ENCODE measurements at regions not wholly inside any gene's neighbourhood (a gene's known extent, or its start where the extent isn't known, plus 50 kb on each side); places are given as distances from the start of the nearest gene placed in this dataset.

- H3K27ac ChIP-seq = no peak overlapping the region
- DNase-seq = no peak
- no peaks in the 10 kb centered on the region for H3K27me3 ChIP-seq
- no peaks in the 10 kb centered on the region for H3K9me3 ChIP-seq
- no peaks in the 10 kb centered on the region for H3K36me3 ChIP-seq
- TF ChIP-seq CTCF (IDR thresholded peaks at IDR 0.05) = no peak
- TF ChIP-seq POLR2A (IDR thresholded peaks at IDR 0.05) = no peak
- H3K4me1 ChIP-seq = no peaks in the 10 kb centered on the region
- H3K4me3 ChIP-seq = no peak overlapping the region
These were observed 269.8 kb upstream of the PWP1 start for GRCh38 chr12:107415834-107416233.

GRCh38 chr12:107417004-107417403, 268.6 kb upstream of the PWP1 start:
- Histone ChIP-seq H3K36me3 (no peaks in the 10 kb centered on the region), H3K4me3 (no peak overlapping the region), H3K27ac (no peak overlapping the region), H3K27me3 (no peaks in the 10 kb centered on the region), H3K4me1 (no peaks in the 10 kb centered on the region), H3K9me3 (no peaks in the 10 kb centered on the region)
- DNase-seq = no peak
- TF ChIP-seq CTCF (IDR thresholded peaks at IDR 0.05) (no peak), POLR2A (IDR thresholded peaks at IDR 0.05) (no peak)

DNA sequence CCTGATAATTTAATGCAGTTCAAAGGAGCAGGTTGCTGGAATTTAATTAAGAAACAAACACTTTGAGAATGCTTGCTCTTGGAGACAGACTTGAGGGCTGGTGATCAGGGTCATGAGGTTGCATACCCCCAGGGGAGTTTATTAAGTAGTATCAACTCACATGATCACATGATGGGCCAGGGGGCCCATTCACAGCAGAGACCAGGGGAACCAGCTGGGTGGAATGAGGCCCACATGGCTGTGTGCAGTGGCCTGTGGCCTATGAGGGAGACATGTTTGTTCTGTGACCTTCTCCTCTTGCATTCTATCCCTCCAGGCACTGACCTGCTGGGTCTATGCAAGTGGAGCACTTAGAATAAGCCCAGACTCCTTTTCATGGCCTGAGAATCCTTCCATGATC, 266.6 kb upstream of the PWP1 start:
- no peak overlapping the region for H3K27ac ChIP-seq
- DNase-seq = no peak
- no peaks in the 10 kb centered on the region for H3K27me3 ChIP-seq
- no peaks in the 10 kb centered on the region for H3K36me3 ChIP-seq
- H3K4me1 ChIP-seq = no peaks in the 10 kb centered on the region
- TF ChIP-seq POLR2A (IDR thresholded peaks at IDR 0.05) (no peak), CTCF (IDR thresholded peaks at IDR 0.05) (no peak)
- H3K4me3 ChIP-seq = no peak overlapping the region
- H3K9me3 ChIP-seq = no peaks in the 10 kb centered on the region

DNA sequence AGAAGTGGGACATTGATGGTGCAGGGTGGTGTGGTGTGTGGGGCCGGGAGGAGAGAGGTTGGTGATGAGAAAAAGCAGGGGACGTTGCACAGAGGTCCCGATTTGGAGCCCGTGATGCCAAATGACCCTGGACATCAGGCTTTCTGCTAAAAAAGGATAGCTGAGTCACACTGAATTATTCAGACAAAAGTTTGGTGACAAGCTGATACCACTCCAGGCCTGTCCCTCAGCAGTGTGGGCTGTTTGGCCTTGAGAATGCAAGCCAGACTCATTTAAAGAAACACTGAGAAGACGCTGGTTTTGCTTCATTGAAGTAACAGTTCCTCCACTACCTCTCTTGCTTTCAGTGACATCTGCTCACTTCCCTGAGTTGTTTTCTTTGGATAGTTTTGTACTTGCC, 262.1 kb upstream of the PWP1 start:
- H3K4me3 ChIP-seq = no peak overlapping the region
- no peaks in the 10 kb centered on the region for H3K4me1 ChIP-seq
- no peaks in the 10 kb centered on the region for H3K9me3 ChIP-seq
- TF ChIP-seq CTCF (IDR thresholded peaks at IDR 0.05) (no peak), POLR2A (IDR thresholded peaks at IDR 0.05) (no peak)
- no peak overlapping the region for H3K27ac ChIP-seq
- no peaks in the 10 kb centered on the region for H3K27me3 ChIP-seq
- no peak for DNase-seq
- no peaks in the 10 kb centered on the region for H3K36me3 ChIP-seq

GRCh38 chr12:107429006-107429705, 256.4 kb upstream of the PWP1 start:
- Histone ChIP-seq H3K4me1 (no peaks in the 10 kb centered on the region), H3K27me3 (no peaks in the 10 kb centered on the region), H3K4me3 (no peak overlapping the region), H3K27ac (peak overlapping the region in 1 of 4 donors; percentile 57), H3K36me3 (no peaks in the 10 kb centered on the region), H3K9me3 (no peaks in the 10 kb centered on the region)
- TF ChIP-seq CTCF (IDR thresholded peaks at IDR 0.05) (no peak), POLR2A (IDR thresholded peaks at IDR 0.05) (no peak)
- peak in 2 of 3 donors; percentile 63 to 78 for DNase-seq

GRCh38 chr12:107431942-107432341, 253.7 kb upstream of the PWP1 start:
- TF ChIP-seq POLR2A (IDR thresholded peaks at IDR 0.05) (no peak), CTCF (IDR thresholded peaks at IDR 0.05) (no peak)

More at GRCh38 chr12:107431942-107432341, 253.7 kb upstream of the PWP1 start:
- H3K27ac ChIP-seq = no peak overlapping the region
- H3K27me3 ChIP-seq = no peaks in the 10 kb centered on the region
- DNase-seq = no peak
- H3K36me3 ChIP-seq = no peaks in the 10 kb centered on the region
- no peaks in the 10 kb centered on the region for H3K9me3 ChIP-seq
- H3K4me3 ChIP-seq = no peak overlapping the region
- H3K4me1 ChIP-seq = no peaks in the 10 kb centered on the region

All from Peyer's patch (tissue), 4 donors.